ENCODE measurements at regions not wholly inside any gene's neighbourhood (a gene's known extent, or its start where the extent isn't known, plus 50 kb on each side); places are given as distances from the start of the nearest gene placed in this dataset.
"Not testable (repeated sequence)": the region's sequence is repeated elsewhere in the genome, so short reads cannot be mapped to it uniquely, and the experiment has no call there.

DNA sequence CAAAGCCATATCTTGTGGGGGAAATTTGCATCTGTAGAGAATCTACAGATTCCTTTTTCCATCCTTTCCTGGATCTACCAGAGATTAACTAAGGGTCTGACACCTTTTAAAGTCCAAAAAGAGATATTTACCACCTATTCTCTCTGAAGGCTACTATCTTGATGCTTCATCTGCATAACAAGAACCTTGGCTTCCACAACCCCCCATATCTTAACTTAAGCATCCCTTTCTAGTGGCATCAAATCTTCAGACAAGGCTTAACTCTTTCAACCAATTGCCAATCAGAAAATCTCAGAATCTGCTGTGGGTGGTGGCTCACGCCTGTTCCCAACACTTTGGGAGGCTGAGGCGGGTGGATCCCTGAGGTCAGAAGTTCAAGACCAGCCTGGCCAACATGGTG is 74.3 kb upstream of the FICD start:
- DNase-seq (ENCODE audit: insufficient read length, low spot score) (no peak), FAIRE-seq (no peak)
- no peak for TF ChIP-seq POLR2A (IDR thresholded peaks at IDR 0.05; ENCODE audit: low read depth, low read length)

DNA sequence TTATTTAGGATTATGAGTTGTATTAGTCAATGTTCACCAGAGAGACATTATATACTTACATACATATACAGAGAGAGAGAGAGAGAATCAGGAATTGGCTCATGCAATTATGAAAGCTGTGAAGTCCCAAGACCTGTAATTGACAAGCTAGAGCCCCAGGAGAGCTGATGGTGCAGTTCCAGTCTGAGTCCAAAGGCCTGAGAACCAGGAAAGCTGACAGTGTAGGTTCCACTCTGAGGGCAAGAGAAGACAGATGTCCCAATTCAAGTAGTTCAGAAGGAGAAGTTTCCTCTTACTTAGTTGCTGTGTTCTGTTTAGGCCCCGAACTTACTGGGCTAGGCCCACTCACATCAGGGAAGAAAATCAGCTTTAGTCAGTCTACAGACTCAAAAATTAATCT is 76.4 kb upstream of the FICD start:
- no peak for FAIRE-seq
- TF ChIP-seq POLR2A (IDR thresholded peaks at IDR 0.05; ENCODE audit: low read depth, low read length): no peak
- no peak for DNase-seq (ENCODE audit: insufficient read length, low spot score)

DNA sequence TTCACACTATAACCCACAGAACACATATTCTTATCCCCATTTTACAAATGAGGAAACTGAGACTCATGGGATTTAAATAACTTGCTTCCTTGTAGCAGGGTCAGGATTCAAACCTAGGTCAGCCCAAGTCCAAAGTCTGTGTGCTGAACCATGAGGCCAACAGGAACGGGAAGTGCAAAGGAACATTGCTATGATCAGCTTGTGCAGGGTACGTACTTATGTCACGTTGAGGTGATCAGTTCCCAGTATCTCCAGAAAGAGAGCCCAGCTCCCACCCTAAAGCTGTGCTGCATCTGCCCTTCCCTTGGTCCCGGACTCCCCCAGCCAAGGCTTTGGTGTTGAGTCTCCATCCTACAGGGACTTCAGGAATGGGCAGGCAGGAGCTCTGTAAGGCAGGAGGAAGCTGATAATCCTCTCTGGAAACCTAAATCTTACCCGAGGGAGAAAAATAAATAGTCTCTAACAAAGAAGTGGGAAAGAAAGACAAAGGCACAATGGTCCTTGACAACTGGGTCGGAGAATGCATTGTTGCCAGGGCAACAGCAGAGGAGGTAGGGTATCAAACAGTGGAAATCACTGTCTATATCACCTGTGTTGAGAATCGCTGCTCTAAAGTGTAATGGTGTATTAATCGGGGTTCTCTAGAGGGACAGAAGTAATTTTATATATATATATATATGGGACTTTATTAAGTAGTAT is 82.5 kb upstream of the FICD start:
- DNase-seq (ENCODE audit: insufficient read length, low spot score) (no peak), FAIRE-seq (no peak)
- no peak for TF ChIP-seq POLR2A (IDR thresholded peaks at IDR 0.05; ENCODE audit: low read depth, low read length)

DNA sequence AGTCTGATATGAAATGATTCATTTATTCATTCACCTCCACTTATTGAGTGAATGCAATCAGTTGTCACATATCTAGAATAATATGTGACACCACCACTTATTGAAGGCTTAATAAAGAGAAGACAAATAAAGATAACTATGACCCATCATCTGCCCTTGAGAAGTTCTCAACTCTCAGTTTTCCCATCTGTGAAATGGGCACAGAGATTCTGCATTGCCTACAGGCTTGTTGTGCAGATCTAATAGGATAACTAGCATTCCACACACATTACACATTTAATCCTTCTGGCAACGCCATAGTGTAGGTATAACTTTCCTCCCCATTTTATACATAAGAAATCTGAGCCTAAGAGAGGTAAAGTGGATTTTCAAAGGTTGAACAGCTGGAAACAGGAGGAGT is 84.2 kb upstream of the FICD start:
- DNase-seq (ENCODE audit: insufficient read length, low spot score) (no peak), FAIRE-seq (no peak)
- no peak for TF ChIP-seq POLR2A (IDR thresholded peaks at IDR 0.05; ENCODE audit: low read depth, low read length)

DNA sequence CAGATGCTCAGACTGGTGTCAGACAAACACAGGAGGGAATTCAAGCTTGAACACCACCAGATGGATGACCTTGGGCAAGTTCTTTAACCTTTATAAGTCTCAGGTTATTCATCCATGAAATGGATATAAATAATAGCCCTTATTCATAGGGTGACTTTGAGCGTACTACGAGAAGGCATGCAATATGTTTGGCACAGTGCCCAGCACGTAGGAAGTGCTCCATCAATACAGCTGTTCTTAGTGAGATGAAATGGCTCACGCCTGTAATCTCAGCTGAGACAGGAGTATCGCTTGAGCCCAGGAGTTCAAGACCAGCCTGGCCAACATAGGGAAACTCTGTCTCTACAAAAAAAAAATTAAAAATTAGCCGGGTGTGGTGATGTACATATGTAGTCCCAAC is 84.8 kb upstream of the FICD start:
- TF ChIP-seq POLR2A (IDR thresholded peaks at IDR 0.05; ENCODE audit: low read depth, low read length): no peak
- FAIRE-seq (no peak), DNase-seq (ENCODE audit: insufficient read length, low spot score) (no peak)

DNA sequence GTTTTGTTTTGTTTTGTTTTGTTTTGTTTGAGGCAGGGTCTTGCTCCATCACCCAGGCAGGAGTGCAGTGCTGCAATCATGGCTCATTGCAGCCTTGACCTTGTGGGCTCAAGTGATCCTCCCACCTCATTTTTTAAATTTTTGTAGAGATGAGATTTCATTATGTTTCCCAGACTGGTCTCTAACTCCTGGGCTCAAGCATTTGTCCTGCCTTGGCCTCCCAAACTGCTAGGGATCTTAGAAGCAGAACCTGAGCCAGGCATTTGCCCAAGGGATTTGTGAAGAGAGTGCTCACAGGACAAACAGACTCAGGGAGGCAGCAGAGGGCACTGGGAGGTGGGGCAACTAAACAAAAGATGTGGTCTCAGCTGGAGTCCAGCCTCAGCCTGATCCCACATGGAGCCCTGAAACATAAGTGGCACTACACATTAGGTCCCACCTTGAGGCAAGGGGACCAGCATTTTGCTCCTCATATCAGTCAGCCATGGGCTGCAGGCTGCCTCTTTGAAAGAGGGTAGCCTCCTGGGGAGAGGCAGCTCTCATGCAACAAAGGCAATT is 86.2 kb upstream of the CMKLR1 start:
- no peak for DNase-seq (ENCODE audit: insufficient read length, low spot score)
- TF ChIP-seq POLR2A (IDR thresholded peaks at IDR 0.05; ENCODE audit: low read depth, low read length): no peak
- FAIRE-seq: no peak

DNA sequence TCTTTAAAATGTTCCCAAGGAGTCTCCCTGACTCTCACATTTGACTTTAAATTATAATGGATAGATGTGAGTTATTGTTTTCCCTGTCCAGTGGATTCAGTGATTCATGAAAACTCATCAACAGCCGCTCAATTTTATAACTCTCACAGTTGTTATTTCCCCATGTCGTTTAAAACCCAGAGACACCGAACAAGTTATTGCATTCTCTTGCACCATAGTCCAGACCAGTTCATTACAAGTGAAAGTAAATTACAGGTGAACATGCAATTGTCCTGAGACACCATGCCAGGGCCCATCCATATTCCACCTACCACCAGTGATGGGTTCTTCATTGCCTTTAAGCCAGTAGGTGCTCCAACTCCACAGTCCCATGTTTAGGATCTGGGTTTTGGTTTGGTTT is 85.7 kb upstream of the CMKLR1 start:
- FAIRE-seq: no peak
- no peak for TF ChIP-seq POLR2A (IDR thresholded peaks at IDR 0.05; ENCODE audit: low read depth, low read length)
- DNase-seq (ENCODE audit: insufficient read length, low spot score): no peak

DNA sequence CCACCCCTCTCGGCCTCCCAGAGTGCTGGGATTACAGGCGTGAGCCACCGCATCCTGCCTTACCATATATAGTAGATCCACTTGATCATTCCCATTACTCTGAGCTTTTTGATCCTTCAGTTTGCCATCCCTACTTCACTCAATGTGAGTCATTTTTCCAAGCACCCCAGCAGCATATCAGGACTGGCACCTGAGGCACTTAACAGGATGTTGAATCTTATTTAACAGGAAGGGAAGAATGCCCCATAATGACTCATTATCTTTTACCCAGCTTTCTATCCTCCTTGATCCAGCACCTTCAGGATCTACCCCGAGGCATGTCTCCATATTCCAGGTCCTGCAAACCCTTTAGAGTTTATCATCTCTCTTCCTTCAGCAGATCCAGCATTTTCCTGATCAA is 84.9 kb upstream of the CMKLR1 start:
- no peak for TF ChIP-seq POLR2A (IDR thresholded peaks at IDR 0.05; ENCODE audit: low read depth, low read length)
- DNase-seq (ENCODE audit: insufficient read length, low spot score): no peak
- FAIRE-seq: no peak

DNA sequence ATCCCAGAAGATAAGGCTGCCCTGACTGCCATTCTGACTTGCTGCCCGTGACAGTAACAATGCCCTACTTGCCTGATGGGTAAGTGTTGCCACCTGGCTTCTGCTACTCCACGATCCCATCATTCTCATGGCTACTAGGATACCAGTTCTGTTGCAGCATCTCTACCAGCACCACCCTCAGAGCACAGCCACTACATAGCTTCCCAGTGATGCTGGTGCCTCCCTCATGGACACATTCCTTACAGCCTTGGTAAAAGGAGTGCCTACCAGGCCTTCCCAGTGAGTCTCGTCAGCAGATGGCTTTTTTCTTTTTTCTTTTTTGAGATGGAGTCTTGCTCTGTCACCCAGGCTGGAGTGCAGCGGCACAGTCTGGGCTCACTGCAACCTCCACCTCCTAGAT is 84.4 kb upstream of the CMKLR1 start:
- FAIRE-seq: no peak
- no peak for DNase-seq (ENCODE audit: insufficient read length, low spot score)
- no peak for TF ChIP-seq POLR2A (IDR thresholded peaks at IDR 0.05; ENCODE audit: low read depth, low read length)

DNA sequence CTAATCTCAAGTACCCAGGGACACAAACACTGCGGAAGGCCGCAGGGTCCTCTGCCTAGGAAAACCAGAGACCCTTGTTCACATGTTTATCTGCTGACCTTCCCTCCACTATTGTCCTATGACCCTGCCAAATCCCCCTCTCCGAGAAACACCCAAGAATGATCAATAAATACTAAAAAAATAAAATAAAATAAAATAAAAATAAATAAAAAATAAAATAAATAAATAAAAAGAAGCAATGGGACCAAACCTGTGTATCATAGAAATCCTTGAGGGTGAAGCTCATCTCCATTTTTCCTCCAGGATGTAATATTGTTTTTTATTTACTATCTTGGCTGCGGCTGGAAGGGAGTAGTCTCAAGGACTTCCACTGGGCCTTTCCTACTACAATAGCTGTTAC is 82.0 kb upstream of the CMKLR1 start:
- not testable (repeated sequence) for FAIRE-seq; DNase-seq (ENCODE audit: insufficient read length, low spot score)

DNA sequence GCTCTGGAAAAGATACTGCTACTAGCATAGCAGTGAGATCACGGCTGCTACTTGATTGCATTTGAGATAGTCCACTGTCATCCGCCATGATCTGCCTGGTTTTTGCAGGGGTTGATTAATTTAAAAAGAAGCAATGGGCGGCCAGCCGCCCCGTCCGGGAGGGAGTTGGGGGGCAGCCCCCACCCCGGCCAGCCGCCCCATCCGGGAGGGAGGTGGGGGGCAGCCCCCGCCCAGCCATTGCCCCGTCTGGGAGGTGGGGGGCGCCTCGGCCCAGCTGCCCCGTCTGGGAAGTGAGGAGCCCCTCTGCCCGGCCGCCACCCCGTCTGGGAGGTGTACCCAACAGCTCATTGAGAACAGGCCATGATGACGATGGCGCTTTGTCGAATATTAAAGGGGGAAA is 81.3 kb upstream of the CMKLR1 start:
- not testable (repeated sequence) for FAIRE-seq; DNase-seq (ENCODE audit: insufficient read length, low spot score)

DNA sequence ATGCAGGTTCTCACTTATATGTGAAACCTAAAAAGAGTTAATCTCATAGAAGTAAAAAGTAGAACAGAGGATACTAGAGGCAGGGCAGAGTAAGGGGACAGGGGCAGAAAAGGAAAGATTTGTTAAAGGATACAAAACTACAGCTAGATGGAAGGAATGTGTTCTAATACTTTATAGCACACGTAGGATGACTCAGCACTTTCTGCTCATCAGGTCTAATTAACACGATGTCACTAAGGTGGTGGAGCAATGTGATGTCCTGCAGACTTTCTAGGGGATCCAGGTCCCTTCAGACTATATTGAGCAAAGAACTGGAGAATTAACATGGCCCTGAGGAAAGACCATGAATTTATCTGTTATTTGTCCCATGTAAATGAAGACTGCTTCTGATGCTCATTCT is 80.8 kb upstream of the CMKLR1 start:
- no peak for FAIRE-seq
- no peak for DNase-seq (ENCODE audit: insufficient read length, low spot score)
- TF ChIP-seq POLR2A (IDR thresholded peaks at IDR 0.05; ENCODE audit: low read depth, low read length): no peak

DNA sequence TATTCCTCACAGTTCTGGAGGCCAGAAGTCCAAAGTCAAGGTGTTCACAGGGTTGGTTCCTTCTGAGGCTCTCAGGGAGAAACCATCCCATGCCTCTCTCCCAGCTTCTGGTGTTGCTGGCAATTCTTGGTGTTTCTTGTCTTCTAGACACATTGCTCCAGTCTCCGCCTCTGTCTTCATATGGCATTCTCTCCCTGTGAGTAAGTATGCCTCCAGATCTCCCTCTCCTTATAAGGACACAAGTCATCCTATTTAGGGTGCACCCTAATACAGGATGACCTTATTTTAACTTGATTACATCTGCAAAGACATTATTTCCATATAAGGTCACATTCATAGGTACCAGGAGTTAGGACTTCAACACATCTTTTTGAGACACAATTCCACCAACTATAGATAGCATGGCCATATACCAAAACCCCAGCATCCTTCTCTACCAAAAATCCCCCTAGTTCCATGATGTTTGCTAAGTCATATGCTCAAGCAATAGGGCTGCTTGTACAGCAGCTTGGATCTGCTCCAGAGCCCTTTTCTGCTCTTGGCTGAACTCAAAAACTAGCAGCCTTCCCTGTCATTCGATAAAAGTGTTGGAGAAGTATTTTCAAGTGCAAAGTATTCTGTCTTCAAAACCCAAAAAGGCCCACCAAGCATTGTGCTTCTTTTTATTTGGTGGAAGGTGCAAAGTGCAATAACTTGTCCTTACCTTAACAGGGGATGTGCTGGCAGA is 79.2 kb upstream of the CMKLR1 start:
- no peak for FAIRE-seq

DNA sequence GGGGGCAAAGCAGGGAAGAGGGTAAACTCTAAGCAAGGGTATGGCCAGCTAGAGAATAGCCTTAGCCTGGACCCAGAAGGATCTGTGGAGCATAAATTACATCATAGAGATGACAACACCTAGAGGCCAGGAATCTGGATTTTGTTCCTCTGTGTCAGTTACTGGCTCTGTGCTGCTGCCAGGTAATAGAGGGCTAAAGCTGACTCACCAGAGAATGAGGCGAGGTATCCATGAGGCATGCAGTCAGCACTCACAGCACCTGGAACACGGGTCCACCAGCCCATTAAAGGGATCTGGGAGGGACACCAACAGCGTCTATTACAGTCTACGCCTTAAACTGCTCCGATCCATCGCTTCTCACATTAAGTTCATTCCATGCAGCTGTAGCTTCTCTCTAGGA is 74.9 kb upstream of the CMKLR1 start:
- no peak for TF ChIP-seq POLR2A (IDR thresholded peaks at IDR 0.05; ENCODE audit: low read depth, low read length)
- DNase-seq (ENCODE audit: insufficient read length, low spot score) (no peak), FAIRE-seq (no peak)

More for the DNA sequence above, 79.2 kb upstream of the CMKLR1 start:
- no peak for TF ChIP-seq POLR2A (IDR thresholded peaks at IDR 0.05; ENCODE audit: low read depth, low read length)
- DNase-seq (ENCODE audit: insufficient read length, low spot score): no peak

DNA sequence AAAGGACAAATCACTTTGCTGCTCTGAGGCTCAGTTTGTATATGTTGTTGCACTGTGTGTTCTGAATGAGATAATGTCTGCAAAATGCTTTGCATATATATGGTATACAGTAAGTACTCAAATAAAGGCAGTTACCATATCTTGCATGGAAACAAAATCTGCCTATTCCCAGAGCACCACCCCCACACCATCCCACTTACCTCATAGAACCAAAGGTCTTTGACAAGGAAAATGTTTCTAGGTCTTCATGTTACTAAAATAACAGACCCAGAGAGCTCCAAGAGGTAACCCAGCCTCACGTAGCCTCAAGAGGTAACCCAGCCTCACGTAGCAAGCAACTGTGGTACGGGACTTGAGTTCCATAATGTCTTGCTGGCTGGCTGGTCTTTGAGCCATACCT is 71.6 kb upstream of the CMKLR1 start:
- no peak for DNase-seq (ENCODE audit: insufficient read length, low spot score)
- no peak for FAIRE-seq
- no peak for TF ChIP-seq POLR2A (IDR thresholded peaks at IDR 0.05; ENCODE audit: low read depth, low read length)
